GM12864 (cell line): ENCODE measurements at regions not wholly inside any gene's neighbourhood (a gene's known extent, or its start where the extent isn't known, plus 50 kb on each side); places are given as distances from the start of the nearest gene placed in this dataset.

Experiments
- DNase-seq: peaks from one replicate; pipeline ENCODE4 v3.0.0-alpha.2; 2011; ENCODE audit warnings: low read depth
- H3K4me3 ChIP-seq: 2 replicates; pipeline ENCODE4 v1.5.1; 2011; ENCODE audit warnings: mild to moderate bottlenecking, low read depth, low read length, control low read depth
- TF ChIP-seq, protein P1 (sequence below): IDR thresholded peaks from 2 replicates; pipeline ENCODE4 v1.5.1; 2011; ENCODE audit warnings: low read depth, mild to moderate bottlenecking, moderate library complexity, low read length, control low read depth, inconsistent platforms; ENCODE audit errors: missing control alignments

DNA sequence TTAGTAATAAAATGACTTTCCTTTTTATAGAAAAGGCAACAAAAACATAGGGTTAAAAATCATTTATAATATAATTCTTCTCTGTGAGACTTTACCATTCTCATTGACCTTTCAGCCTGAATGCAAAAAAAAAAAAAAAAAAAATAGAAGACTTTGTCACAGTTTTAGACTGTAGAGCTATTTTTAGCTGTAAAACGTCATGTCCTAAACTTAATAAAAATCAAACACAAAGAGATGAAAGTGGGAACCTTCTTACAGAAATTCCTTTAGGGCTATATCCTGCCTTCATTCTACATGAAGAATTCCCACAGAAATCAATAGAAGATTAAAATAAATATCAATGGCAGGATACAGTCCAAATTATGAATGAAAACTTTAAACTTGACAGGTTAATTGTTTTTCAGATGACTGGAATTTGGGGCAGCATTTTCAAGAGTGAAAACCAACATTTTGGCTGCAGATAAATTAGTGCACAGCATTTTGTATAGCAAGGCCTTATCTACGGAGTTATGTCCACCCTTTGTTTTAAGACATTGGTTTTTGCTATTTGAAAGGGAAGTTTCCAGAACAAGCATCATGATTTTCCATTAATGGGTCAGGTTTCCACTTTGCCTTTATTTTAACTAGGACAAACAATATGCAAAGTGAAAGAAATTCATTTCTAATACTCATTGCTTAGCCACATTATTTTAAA lies 219.5 kb downstream of the SPCS3 start:
- TF ChIP-seq, protein P1, sequence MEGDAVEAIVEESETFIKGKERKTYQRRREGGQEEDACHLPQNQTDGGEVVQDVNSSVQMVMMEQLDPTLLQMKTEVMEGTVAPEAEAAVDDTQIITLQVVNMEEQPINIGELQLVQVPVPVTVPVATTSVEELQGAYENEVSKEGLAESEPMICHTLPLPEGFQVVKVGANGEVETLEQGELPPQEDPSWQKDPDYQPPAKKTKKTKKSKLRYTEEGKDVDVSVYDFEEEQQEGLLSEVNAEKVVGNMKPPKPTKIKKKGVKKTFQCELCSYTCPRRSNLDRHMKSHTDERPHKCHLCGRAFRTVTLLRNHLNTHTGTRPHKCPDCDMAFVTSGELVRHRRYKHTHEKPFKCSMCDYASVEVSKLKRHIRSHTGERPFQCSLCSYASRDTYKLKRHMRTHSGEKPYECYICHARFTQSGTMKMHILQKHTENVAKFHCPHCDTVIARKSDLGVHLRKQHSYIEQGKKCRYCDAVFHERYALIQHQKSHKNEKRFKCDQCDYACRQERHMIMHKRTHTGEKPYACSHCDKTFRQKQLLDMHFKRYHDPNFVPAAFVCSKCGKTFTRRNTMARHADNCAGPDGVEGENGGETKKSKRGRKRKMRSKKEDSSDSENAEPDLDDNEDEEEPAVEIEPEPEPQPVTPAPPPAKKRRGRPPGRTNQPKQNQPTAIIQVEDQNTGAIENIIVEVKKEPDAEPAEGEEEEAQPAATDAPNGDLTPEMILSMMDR, result no peak
- no peak overlapping the region for H3K4me3 ChIP-seq
- DNase-seq, result no peak

- TF ChIP-seq, protein P1, result no peak
- DNase-seq, result no peak
- H3K4me3 ChIP-seq, result no peak overlapping the region
These were observed 220.0 kb downstream of the SPCS3 start for GRCh38 chr4:176539785-176540175.

DNA sequence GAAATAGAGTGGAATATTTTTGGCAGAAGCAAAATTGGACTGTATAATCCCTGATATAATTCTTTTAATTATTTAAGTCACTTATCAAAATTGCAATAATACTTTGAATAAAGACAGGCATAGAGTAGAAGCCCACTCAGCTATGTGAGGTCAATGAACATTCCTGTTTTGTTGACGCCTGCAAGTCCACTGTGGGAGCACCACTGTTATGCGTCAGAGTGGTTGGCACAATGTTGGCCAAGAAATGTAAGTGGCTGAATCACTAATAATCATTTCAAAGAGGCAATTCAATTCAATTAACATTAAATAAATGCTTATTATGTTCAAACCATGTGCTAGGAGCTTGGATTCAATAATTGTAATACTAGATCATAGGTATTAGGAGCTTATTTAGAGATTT lies 221.0 kb downstream of the SPCS3 start:
- H3K4me3 ChIP-seq, result no peak overlapping the region
- DNase-seq, result no peak
- TF ChIP-seq, protein P1, result no peak

GRCh38 chr4:176545872-176546271 lies 226.1 kb downstream of the SPCS3 start:
- TF ChIP-seq, protein P1, result no peak
- no peak overlapping the region for H3K4me3 ChIP-seq
- no peak for DNase-seq

DNA sequence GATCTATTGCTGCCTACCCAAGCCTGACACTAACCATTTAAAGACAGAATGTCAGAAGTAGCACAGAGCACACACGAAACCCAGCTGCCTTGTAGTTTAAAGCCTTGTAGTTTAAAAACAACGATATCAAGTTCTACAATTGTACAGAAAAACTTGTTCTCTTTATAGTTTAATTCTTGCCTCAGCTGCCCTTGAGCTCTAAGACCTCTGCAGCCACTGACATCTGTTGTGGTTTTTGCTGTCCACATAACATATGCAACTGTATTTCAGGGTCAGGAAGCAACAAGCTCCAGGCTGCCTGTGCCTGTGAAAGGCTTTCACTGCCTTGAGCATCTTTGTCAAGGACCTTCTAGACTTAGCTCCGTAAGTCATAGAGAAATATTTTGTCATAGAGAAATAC lies 227.2 kb downstream of the SPCS3 start:
- no peak for DNase-seq
- TF ChIP-seq, protein P1, result no peak
- H3K4me3 ChIP-seq, result no peak overlapping the region

DNA sequence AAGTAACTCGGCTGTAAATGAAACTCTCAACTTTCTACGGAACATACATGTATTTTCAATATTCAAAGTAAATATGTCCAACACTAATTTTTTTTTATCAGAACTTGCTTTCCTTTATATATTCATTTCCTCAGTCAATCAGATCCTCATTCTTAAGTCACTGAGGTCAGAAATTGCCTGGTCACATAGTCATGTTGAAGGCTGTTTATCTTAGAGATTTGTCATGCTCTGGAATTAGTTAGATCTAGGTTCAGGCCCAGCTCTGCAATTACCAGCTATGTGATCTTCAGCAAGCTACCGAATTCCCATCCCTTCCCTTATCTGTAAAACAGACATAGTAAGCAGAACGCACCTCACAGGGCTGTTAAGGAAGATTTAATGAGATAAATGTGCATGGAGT lies 228.8 kb downstream of the SPCS3 start:
- TF ChIP-seq, protein P1, result no peak
- no peak overlapping the region for H3K4me3 ChIP-seq
- no peak for DNase-seq
